Esophagus squamous epithelium (tissue), 4 donors: ENCODE measurements at regions not wholly inside any gene's neighbourhood (a gene's known extent, or its start where the extent isn't known, plus 50 kb on each side); places are given as distances from the start of the nearest gene placed in this dataset.

Source experiments
- POLR2A ChIP-seq, 4 donors: fragments of 450-650 bp; IDR thresholded peaks; one replicate each; pipeline ENCODE4 v1.6.1; 2017; ENCODE audit warnings: antibody characterized with exemption in 4 of 4, mild to moderate bottlenecking in 4 of 4, moderate library complexity in 3 of 4
- TF ChIP-seq, protein P1 (sequence below), 6 experiments: fragments of 450-650 bp in 4 of 6; fragments of 200-600 bp in 2 of 6; sonication (generic) in 2 of 6; IDR thresholded peaks; one replicate each; pipeline ENCODE4 v1.5.1; 2016 to 2019; ENCODE audit warnings: antibody characterized with exemption in 6 of 6, mild to moderate bottlenecking in 4 of 6, moderate library complexity in 4 of 6

DNA sequence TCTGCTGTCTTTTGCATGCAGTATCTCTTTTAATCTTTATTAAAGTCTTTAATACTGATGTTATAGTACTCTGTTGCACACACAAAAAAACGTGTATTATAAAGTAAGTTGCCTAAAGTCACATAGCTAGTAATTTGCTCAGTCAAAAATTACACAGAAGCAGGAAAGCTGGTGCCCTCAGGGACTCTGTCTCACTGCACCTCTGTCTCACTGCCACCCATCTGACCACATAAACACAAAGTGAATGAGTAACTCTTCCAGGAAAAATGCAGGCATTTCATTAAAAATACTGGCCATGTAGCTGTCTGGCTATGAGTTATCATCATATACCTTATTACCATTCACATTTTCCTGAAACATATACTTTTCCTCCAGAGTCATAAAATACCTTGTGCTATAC lies 591.7 kb downstream of the CSNK1G3 start:
- no peak for TF ChIP-seq POLR2A (IDR thresholded peaks at IDR 0.05)
- TF ChIP-seq, protein P1, sequence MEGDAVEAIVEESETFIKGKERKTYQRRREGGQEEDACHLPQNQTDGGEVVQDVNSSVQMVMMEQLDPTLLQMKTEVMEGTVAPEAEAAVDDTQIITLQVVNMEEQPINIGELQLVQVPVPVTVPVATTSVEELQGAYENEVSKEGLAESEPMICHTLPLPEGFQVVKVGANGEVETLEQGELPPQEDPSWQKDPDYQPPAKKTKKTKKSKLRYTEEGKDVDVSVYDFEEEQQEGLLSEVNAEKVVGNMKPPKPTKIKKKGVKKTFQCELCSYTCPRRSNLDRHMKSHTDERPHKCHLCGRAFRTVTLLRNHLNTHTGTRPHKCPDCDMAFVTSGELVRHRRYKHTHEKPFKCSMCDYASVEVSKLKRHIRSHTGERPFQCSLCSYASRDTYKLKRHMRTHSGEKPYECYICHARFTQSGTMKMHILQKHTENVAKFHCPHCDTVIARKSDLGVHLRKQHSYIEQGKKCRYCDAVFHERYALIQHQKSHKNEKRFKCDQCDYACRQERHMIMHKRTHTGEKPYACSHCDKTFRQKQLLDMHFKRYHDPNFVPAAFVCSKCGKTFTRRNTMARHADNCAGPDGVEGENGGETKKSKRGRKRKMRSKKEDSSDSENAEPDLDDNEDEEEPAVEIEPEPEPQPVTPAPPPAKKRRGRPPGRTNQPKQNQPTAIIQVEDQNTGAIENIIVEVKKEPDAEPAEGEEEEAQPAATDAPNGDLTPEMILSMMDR (IDR thresholded peaks at IDR 0.05): no peak
